HG03135 (cell line): ENCODE measurements at regions not wholly inside any gene's neighbourhood (a gene's known extent, or its start where the extent isn't known, plus 50 kb on each side); places are given as distances from the start of the nearest gene placed in this dataset.

Source experiments
- ATAC-seq: cut with Tn5 transposase; IDR thresholded peaks from one replicate; pipeline ENCODE4 v1.9.1; 2021; ENCODE audit warnings: mild to moderate bottlenecking, moderate library complexity; ENCODE audit not compliant: unreplicated experiment

- ATAC-seq: no peak
Observed at GRCh38 chr1:244191581-244191980, 140.5 kb downstream of the ZBTB18 start.

GRCh38 chr1:244192325-244192724 lies 141.2 kb downstream of the ZBTB18 start:
- no peak for ATAC-seq

- ATAC-seq: no peak
Observed at GRCh38 chr1:244196571-244197285, 145.6 kb downstream of the ZBTB18 start.

- ATAC-seq: no peak
Observed at GRCh38 chr1:244197851-244198375, 146.8 kb downstream of the ZBTB18 start.

DNA sequence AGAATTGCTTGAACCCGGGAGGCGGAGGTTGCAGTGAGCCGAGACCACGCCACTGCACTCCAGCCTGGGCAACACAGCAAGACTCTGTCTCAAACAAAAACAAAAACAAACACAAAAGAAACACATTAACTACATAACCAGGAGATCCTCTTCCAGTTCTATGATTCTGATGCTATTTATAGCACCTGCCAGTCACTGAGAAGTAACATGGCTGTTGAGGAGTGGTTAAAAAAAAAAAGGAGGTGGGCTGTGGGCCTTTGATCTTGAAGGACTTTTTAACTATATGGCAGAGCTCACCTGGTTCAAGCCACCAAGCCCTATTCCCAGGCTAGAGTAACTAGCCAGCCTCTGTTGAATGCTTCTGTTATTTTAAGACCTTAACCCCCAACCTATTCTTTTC lies 148.8 kb downstream of the ZBTB18 start:
- no peak for ATAC-seq

DNA sequence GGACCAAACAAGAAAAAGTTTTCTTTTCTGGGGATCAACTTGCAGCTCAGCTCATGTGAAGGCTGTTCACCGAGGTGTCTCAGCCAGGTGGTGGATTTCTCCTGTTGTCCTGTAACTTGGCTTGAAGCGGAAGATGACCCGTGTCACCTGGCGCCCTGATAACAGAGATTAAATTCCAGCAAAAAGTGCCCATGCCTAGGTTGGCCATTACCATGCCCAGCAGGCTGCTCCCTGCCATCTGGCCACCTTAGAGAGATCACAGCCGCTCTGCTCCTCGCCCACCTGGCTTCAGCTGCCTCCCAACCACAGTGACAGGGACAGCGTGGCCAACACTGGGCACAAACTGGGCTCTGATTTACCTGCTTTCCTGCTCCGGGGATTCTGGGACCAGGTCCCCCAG lies 149.5 kb downstream of the ZBTB18 start:
- ATAC-seq: no peak

- no peak for ATAC-seq
Observed at GRCh38 chr1:244201750-244202149, 150.7 kb downstream of the ZBTB18 start.

- no peak for ATAC-seq
Observed at GRCh38 chr1:244204004-244204403, 152.9 kb downstream of the ZBTB18 start.

DNA sequence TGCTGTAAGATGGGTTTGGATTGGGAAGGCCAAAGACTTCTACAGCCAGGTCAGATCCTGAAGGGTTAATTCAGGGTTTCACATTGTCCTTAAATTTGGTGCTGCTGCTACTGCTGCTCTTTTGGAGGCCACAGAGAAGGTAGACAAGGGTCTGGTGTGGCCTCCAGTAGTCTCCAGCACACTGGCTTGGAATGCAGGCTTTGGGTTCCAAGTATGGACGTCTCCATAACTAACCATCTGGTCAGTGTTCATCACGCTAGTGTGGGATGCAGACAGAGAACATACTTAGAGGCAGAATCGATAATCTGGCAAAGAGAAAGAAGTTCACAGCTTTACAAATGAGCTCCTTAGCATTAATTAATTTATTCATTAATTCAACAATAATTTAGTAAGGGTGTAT lies 154.1 kb downstream of the ZBTB18 start:
- ATAC-seq: no peak

- no peak for ATAC-seq
Observed at GRCh38 chr1:244205906-244206305, 154.8 kb downstream of the ZBTB18 start.

DNA sequence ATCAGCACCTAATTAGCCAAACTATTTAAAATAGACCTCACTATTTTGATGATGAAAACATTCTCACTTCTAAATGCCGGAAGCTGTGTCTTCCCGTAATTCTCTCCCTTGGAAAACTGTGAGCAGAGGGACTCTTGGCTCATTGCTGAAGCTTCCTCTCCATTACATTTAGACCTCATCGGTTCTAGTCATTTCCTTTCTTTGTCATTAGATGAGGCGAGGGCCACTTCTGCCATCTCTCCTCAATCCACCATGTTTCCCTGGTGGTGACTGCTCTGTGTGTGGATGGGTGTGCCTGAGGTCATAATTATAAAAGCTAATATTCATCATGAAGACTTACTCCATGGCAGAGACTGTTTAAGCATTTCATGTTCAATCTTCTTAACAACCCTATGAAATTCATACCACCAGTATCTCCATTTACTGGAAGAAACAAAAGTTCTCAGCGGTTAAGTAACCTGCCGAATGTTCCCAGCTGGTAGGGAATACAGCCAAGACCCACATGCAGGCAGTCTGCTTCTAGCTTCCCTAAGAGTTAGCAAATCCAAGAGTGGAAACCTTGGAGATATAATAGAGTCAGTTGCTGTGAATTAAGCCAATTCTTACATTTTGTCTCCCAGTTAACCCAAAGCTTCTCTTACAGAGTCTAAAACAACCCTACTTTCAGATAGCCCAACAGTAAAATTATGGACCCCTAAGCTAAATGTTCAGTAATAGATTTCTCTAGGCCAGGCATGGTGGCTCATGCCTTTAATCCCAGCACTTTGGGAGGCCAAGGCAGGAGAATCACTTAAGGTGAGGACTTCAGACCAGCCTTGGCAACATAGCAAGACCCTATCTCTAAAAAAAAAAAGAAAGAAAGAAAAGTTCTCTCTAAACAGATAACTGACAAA lies 156.2 kb downstream of the ZBTB18 start:
- no peak for ATAC-seq

DNA sequence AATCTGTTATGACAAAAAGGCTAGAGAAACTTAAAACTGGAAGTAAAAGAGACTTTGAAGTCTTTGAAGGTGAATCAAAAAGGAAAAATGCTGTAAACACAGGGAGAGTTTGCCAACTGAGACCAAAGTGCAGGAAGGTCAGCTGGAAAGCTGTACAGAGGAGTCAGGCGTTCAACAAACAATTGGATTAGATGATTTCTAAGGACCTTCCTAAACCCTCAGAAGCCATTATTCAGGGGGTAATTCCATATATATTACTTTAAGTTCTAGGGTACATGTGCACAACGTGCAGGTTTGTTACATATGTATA lies 156.8 kb downstream of the ZBTB18 start:
- ATAC-seq: no peak

DNA sequence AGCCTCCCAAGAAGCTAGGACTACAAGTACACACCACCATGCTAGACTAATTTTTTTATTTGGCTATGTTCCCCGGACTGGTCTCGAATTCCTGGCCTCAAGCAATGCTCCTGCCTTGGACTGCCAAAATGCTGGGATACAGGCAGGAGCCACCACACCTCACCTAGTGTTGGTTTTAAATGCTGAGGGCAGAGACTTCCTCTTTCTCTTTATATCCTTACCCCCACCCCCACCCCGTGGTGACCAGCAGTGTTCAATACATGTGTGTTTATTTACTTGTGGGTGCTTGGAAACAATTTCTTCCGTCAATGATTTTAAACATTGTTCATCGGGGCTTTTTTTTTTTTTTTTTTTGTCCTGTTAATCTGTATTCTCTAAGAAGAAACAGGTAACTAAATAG lies 158.9 kb downstream of the ZBTB18 start:
- ATAC-seq: no peak

- ATAC-seq: no peak
Observed at GRCh38 chr1:244210884-244211558, 159.9 kb downstream of the ZBTB18 start.

- no peak for ATAC-seq
Observed at GRCh38 chr1:244211559-244211944, 160.5 kb downstream of the ZBTB18 start.

DNA sequence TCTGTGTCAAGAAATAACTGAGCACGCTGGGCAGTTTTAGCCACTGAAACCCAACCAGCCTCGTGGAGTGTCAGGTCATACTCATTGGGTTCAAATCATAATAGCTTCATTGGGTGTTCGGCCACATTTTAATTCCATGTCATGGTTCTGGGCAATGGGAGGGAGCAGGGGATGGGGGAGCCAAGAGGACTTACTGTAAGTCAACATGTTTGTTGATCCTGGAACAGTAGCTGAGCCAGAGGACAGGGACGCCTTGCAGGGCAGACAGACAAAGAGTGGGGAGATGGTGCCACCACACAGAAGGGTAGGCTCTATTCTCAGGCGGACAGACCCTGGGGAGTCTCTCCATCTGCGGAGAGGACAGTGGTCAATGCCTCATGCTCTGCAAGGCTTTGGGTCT lies 161.1 kb downstream of the ZBTB18 start:
- ATAC-seq: no peak

GRCh38 chr1:244212797-244213475 lies 161.9 kb downstream of the ZBTB18 start:
- ATAC-seq: no peak

DNA sequence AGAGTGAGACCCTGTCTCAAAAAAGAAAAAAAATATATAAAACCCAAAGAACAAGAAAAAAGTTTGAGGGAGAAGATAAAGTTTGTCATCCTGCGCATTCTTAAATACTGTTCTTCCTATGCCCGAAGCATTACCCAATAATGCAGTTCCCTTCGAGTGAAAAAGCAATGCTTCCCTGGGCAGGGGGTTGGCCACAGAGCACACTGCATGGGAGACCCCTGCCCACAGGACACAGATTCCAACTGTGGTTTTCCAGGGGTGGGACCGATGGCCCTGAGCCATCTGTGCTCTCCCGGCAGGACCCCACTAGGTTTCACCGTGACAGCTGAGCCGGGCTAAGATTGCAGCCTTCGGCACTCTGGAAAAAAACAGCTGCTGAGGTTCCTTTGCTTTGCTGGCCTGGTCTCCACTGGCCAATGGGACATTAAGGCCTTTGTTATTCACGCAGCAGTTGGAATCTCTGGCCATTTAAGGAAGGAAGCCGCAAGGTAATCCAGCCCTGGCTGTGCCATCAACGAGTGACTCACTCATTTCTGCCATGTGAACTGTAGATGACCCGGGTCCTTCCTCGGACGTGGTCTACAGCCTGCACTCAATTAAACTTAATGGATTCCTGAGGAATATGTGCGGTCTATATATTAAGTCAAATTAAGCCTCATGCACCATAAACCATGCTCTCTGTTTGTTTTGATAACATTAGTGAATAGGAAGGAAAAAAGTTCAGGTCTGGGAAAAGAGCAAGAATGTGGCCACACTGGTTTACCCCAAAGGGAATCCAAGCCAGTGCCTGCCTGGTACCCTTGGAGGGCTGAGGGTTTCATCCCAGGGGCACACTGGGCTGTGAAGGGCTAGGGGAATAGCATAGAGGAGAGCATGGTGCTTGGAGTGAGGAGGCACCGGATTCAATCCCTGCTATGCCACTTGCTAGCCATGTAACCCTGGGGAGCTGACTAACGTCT lies 163.2 kb downstream of the ZBTB18 start:
- ATAC-seq: no peak

DNA sequence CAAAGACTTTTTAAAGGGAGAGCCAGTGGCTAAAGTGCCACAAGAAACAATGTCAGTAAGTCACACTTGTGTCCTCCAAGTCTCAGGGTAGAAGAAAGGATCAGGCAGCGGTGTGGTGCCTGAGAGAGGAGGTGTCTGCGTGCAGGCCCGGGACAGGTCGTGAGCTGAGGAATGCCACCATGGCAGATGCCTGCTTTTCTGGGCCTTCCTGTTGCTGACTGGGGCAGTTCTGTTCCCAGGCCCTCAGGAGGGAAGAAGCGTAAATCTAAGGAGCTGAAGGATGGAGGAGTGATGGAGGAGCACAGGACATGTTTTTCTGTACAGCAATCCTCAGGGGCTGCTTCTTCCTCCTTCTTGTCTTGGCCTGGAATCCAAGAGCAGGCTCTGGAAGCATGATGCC lies 165.8 kb downstream of the ZBTB18 start:
- ATAC-seq: no peak

DNA sequence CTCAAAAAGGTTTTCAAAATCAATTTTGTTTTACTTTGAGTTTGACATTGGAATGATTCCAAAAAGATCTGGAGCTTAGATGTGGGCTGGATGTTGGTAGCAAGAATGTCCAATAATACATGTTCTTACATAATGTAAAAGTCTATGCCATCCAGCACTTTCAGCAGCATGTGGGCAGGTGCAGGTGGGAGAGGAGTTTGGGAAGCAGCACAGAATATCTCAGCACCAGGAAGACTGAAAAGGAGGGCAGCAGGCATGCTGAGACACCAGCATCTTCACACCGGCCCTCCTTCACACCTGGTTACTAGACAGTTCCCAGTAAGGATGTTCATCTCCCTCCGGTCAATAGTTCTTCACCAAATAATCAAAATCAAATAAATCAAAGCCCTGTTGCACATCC lies 166.6 kb downstream of the ZBTB18 start:
- no peak for ATAC-seq
